Endothelial cell of umbilical vein (primary cell): ENCODE measurements at regions not wholly inside any gene's neighbourhood (a gene's known extent, or its start where the extent isn't known, plus 50 kb on each side); places are given as distances from the start of the nearest gene placed in this dataset.

ENCODE experiments used
- BruUV-seq: library from RNA; stranded (reverse); fragments of 400-500 nt; replicated peaks from 2 replicates; lab custom pipeline; 2021; lab: Mats Ljungman, UMichigan
- CTCF ChIA-PET: fragments of 300-600, 350-600 bp; sonication (Branson Sonifier 250); formaldehyde crosslinking; loops from one replicate; lab custom pipeline; 2021; ENCODE audit warnings: antibody characterized with exemption, inconsistent platforms; lab: Charles Lee
- POLR2A ChIA-PET: fragments of 300-600, 350-600 bp; sonication (Branson Sonifier 250); formaldehyde crosslinking; loops from one replicate; lab custom pipeline; 2021; ENCODE audit warnings: antibody characterized with exemption, inconsistent platforms; lab: Charles Lee
- DNase-seq: peaks from one replicate; pipeline ENCODE4 v3.0.0-alpha.2; 2011; ENCODE audit warnings: low read depth, low spot score
- FAIRE-seq: peaks from 2 replicates; lab custom pipeline; 2011; peaks lifted over from hg19 to GRCh38; lab: Jason Lieb, UNC
- H2AFZ ChIP-seq: 2 replicates; pipeline ENCODE4 v1.6.0; 2012; ENCODE audit warnings: low read depth, low read length, control low read depth, inconsistent platforms
- H3K27ac ChIP-seq: 2 replicates; pipeline ENCODE4 v1.5.1; 2011; ENCODE audit warnings: low read depth, mild to moderate bottlenecking, control low read depth, low read length, moderate library complexity; ENCODE audit not compliant: insufficient read depth
- H3K27me3 ChIP-seq, 2 experiments: 2 replicates each; pipeline versions ENCODE4 v1.6.0 to v1.6.1; 2011; ENCODE audit warnings: low read length in 2 of 2, mixed read lengths in 1 of 2; ENCODE audit not compliant: control insufficient read depth in 2 of 2, insufficient read depth in 2 of 2
- H3K36me3 ChIP-seq, 2 experiments: 2 replicates in 1 of 2; 3 replicates in 1 of 2; pipeline ENCODE4 v1.5.1; 2011; ENCODE audit warnings: low read length in 2 of 2, mild to moderate bottlenecking in 1 of 2, moderate library complexity in 1 of 2; ENCODE audit not compliant: control insufficient read depth in 2 of 2, insufficient read depth in 2 of 2; ENCODE audit errors: extremely low read depth in 1 of 2
- H3K4me1 ChIP-seq: 3 replicates; pipeline ENCODE4 v1.5.1; 2011; ENCODE audit warnings: mild to moderate bottlenecking, low read length; ENCODE audit not compliant: control insufficient read depth, insufficient read depth; ENCODE audit errors: extremely low read depth
- H3K4me2 ChIP-seq: 2 replicates; pipeline ENCODE4 v1.6.1; 2011; ENCODE audit warnings: low read length, control low read depth, mixed read lengths; ENCODE audit not compliant: insufficient read depth
- H3K4me3 ChIP-seq, 3 experiments: fragments of 200-600 bp in 1 of 3; sonication (generic), shearing (Covaris generic) in 1 of 3; replicated peaks in 1 of 3; 2 replicates each; pipeline ENCODE4 v1.5.1; 2011 to 2016; ENCODE audit warnings: control low read depth in 3 of 3, low read length in 3 of 3, mild to moderate bottlenecking in 2 of 3, inconsistent platforms in 1 of 3, low read depth in 1 of 3, moderate library complexity in 1 of 3; ENCODE audit not compliant: insufficient read depth in 1 of 3
- H3K79me2 ChIP-seq: 2 replicates; pipeline ENCODE4 v1.6.0; 2012; ENCODE audit warnings: low read length, inconsistent platforms; ENCODE audit not compliant: control insufficient read depth, insufficient read depth
- H3K9ac ChIP-seq: replicated peaks from 2 replicates; pipeline ENCODE3; 2011; ENCODE audit warnings: low read length, control low read depth; ENCODE audit not compliant: insufficient read depth; ENCODE audit errors: extremely low read depth
- H3K9me1 ChIP-seq: replicated peaks from 3 replicates; pipeline ENCODE4 v1.6.0; 2011; ENCODE audit warnings: mild to moderate bottlenecking, low read length; ENCODE audit not compliant: control insufficient read depth, insufficient read depth; ENCODE audit errors: extremely low read depth
- H3K9me3 ChIP-seq: replicated peaks from 2 replicates; pipeline ENCODE4 v1.5.1; 2012; ENCODE audit warnings: low read length, inconsistent platforms; ENCODE audit not compliant: control insufficient read depth, insufficient read depth
- H4K20me1 ChIP-seq: replicated peaks from 2 replicates; pipeline ENCODE3; 2011; ENCODE audit warnings: mild to moderate bottlenecking, low read length; ENCODE audit not compliant: control insufficient read depth, insufficient read depth; ENCODE audit errors: extremely low read depth
- CTCF ChIP-seq, 2 donors: IDR thresholded peaks; 1 replicate in 1 of 2; 2 replicates in 1 of 2; pipeline ENCODE4 v1.5.1; 2011; ENCODE audit warnings: low read length in 2 of 2, mild to moderate bottlenecking in 2 of 2, moderate library complexity in 2 of 2, control low read depth in 1 of 2, inconsistent platforms in 1 of 2, low read depth in 1 of 2; ENCODE audit not compliant: insufficient read depth in 1 of 2; ENCODE audit errors: extremely low read depth in 1 of 2
- EZH2 ChIP-seq: IDR thresholded peaks from 2 replicates; pipeline ENCODE4 v1.6.1; 2012; ENCODE audit warnings: borderline replicate concordance, low read depth, mild to moderate bottlenecking, moderate library complexity, low read length, inconsistent platforms; ENCODE audit not compliant: severe bottlenecking
- FOS ChIP-seq: IDR thresholded peaks from 2 replicates; pipeline ENCODE4 v1.6.1; 2011; ENCODE audit warnings: mild to moderate bottlenecking, low read length, moderate library complexity, borderline replicate concordance; ENCODE audit not compliant: insufficient read depth
- GATA2 ChIP-seq: IDR thresholded peaks from 2 replicates; pipeline ENCODE4 v1.7.0; 2011; ENCODE audit warnings: low read depth, mild to moderate bottlenecking, moderate library complexity, mixed read lengths, low read length; ENCODE audit not compliant: insufficient read length, insufficient read depth
- JUN ChIP-seq: IDR thresholded peaks from 2 replicates; pipeline ENCODE4 v1.6.1; 2011; ENCODE audit warnings: borderline replicate concordance, low read depth; ENCODE audit not compliant: insufficient read length, insufficient read depth
- MYC ChIP-seq: IDR thresholded peaks from one replicate; pipeline ENCODE4 v1.6.1; 2011; ENCODE audit warnings: mild to moderate bottlenecking, low read depth, low read length
- POLR2A ChIP-seq: IDR thresholded peaks from 2 replicates; pipeline ENCODE4 v1.6.1; 2012; ENCODE audit warnings: low read depth, mild to moderate bottlenecking, control low read depth, low read length
- dilution Hi-C: fragments of 300-500 bp; cut with MboI; formaldehyde crosslinking; loops from one replicate; pipeline ENCODE4 v1.15.0; 2019; ENCODE audit warnings: low sequenced_read_pairs; ENCODE audit not compliant: extremely low pct_ligation_motif_present
- intact Hi-C: fragments of 100-400 bp; cut with micrococcal nuclease; formaldehyde crosslinking; loops from one replicate; pipeline ENCODE4 v1.10.0; 2022
- TF ChIP-seq, protein P1 (sequence below): IDR thresholded peaks from 2 replicates; pipeline ENCODE4 v1.6.1; 2011; ENCODE audit not compliant: insufficient read depth, insufficient read length

- Histone ChIP-seq H3K9ac (no peak overlapping the region), H3K9me1 (no peaks in the 10 kb centered on the region), H3K4me3 (no peak overlapping the region), H3K27ac (no peak overlapping the region), H3K27me3 (no peaks in the 10 kb centered on the region), H3K79me2 (no peaks in the 10 kb centered on the region), H3K4me1 (peaks cover 19% of the 10 kb centered on the region), H3K4me2 (no peak overlapping the region), H3K9me3 (no peaks in the 10 kb centered on the region), H4K20me1 (no peaks in the 10 kb centered on the region), H2AFZ (no peak overlapping the region), H3K36me3 (no peaks in the 10 kb centered on the region)
- dilution Hi-C loops = no loop called here
- TF ChIP-seq FOS (no peak), GATA2 (no peak), POLR2A (no peak), MYC (no peak), CTCF (IDR thresholded peaks at IDR 0.05; ENCODE audit: extremely low read depth in 1 of 2, insufficient read depth in 1 of 2, low read depth in 1 of 2, low read length in 2 of 2) (no peak), JUN (no peak), EZH2 (no peak)
- TF ChIP-seq, protein P1, sequence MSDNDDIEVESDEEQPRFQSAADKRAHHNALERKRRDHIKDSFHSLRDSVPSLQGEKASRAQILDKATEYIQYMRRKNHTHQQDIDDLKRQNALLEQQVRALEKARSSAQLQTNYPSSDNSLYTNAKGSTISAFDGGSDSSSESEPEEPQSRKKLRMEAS = no peak
- no peak for DNase-seq
- no peak for FAIRE-seq
- POLR2A ChIA-PET = no interaction called here
- CTCF ChIA-PET = interaction anchor here (1.0 to 3.2 kb wide), 5 partner anchors 21 to 220 kb away, joined by 3 to 14 read pairs (median 7); no protein-coding TSS in a partner anchor
- BruUV-seq = no TSS peak
- intact Hi-C loops = no loop called here
Observed at GRCh38 chr7:142563470-142563869, 185.8 kb upstream of the PRSS1 start.
